A673 (cell line): ENCODE measurements at regions not wholly inside any gene's neighbourhood (a gene's known extent, or its start where the extent isn't known, plus 50 kb on each side); places are given as distances from the start of the nearest gene placed in this dataset.

ENCODE experiments used
- EZH2 ChIP-seq: fragments of 200-600 bp; sonication (generic); IDR thresholded peaks from 2 replicates; pipeline ENCODE4 v1.6.1; 2017; ENCODE audit warnings: borderline replicate concordance, low read depth, mild to moderate bottlenecking, mixed read lengths, antibody characterized with exemption, low read length; ENCODE audit not compliant: poor library complexity, severe bottlenecking
- TF ChIP-seq, protein P1 (sequence below): fragments of 300-800, 200-600 bp; sonication (generic); conservative IDR thresholded peaks from 2 replicates; pipeline ENCODE4 v1.5.1; 2017; ENCODE audit warnings: low read depth, mild to moderate bottlenecking, antibody characterized with exemption, low read length, moderate library complexity, mixed read lengths

DNA sequence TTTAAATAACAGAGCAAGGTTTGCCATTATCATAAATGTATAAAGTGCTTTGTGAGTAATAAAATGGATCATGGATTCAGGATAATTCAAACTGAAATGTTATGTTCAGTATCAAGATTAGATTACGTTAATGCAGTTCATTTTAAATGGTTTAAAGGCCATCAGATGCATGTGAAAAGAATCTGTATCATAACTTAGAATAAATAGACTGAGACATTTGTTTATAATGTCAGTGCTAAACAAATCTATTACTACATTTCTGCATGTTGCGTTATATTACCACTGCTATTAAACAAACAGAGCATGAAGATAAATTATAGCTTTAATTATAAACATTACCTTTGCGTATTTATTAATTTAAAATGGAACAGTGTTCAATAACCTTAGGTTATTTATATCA, 160.2 kb downstream of the TOX3 start:
- TF ChIP-seq, protein P1, sequence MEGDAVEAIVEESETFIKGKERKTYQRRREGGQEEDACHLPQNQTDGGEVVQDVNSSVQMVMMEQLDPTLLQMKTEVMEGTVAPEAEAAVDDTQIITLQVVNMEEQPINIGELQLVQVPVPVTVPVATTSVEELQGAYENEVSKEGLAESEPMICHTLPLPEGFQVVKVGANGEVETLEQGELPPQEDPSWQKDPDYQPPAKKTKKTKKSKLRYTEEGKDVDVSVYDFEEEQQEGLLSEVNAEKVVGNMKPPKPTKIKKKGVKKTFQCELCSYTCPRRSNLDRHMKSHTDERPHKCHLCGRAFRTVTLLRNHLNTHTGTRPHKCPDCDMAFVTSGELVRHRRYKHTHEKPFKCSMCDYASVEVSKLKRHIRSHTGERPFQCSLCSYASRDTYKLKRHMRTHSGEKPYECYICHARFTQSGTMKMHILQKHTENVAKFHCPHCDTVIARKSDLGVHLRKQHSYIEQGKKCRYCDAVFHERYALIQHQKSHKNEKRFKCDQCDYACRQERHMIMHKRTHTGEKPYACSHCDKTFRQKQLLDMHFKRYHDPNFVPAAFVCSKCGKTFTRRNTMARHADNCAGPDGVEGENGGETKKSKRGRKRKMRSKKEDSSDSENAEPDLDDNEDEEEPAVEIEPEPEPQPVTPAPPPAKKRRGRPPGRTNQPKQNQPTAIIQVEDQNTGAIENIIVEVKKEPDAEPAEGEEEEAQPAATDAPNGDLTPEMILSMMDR = no peak
- no peak for TF ChIP-seq EZH2
